ENCODE measurements at regions not wholly inside any gene's neighbourhood (a gene's known extent, or its start where the extent isn't known, plus 50 kb on each side); places are given as distances from the start of the nearest gene placed in this dataset.

DNA sequence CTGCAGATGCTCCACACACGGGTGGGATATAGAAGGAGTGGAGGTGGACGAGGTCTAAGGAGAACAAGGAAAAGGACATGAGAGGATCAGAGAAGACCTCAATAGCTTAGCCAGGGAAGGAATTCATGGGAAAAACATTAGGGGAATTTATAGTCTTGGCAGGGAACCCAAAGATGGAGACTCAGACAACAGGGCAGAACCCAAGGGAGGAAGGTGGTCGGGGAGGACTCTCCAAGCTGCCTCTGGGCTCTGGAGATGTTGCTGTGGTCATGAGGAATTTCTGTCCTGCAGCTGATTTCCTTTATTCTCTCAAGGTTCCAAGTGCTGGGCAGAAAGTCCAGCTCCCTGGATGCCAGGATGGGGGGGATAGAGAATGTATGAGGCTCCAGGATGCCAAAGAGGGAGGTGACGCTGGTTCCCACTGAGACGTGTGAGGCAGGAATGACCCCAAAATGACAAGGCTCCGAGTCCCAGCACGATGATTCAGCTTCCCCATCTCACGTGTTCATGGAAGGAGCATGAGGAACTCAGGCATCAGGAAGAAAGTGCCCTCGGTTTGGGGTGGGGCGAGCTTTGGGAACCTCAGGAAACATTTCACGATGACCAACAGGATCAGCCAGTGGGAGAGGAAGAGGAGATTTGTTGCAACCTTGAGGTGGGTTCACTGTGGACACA lies 57.0 kb upstream of the PPP2R3B start:
- TF ChIP-seq, protein P1, sequence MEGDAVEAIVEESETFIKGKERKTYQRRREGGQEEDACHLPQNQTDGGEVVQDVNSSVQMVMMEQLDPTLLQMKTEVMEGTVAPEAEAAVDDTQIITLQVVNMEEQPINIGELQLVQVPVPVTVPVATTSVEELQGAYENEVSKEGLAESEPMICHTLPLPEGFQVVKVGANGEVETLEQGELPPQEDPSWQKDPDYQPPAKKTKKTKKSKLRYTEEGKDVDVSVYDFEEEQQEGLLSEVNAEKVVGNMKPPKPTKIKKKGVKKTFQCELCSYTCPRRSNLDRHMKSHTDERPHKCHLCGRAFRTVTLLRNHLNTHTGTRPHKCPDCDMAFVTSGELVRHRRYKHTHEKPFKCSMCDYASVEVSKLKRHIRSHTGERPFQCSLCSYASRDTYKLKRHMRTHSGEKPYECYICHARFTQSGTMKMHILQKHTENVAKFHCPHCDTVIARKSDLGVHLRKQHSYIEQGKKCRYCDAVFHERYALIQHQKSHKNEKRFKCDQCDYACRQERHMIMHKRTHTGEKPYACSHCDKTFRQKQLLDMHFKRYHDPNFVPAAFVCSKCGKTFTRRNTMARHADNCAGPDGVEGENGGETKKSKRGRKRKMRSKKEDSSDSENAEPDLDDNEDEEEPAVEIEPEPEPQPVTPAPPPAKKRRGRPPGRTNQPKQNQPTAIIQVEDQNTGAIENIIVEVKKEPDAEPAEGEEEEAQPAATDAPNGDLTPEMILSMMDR (IDR thresholded peaks at IDR 0.05 in 2 of 3, conservative IDR thresholded peaks at IDR 0.05 in 1 of 3; ENCODE audit: borderline replicate concordance in 1 of 3, insufficient read depth in 1 of 3, low read depth in 2 of 3, low read length in 2 of 3): no peak
- TF ChIP-seq EZH2 (IDR thresholded peaks at IDR 0.05): no peak
- no peak for TF ChIP-seq POLR2A (IDR thresholded peaks at IDR 0.05; ENCODE audit: borderline replicate concordance, extremely low read depth, insufficient read depth, insufficient read length)
- no peak for TF ChIP-seq ZFX (IDR thresholded peaks at IDR 0.05)
- TF ChIP-seq, protein P2, sequence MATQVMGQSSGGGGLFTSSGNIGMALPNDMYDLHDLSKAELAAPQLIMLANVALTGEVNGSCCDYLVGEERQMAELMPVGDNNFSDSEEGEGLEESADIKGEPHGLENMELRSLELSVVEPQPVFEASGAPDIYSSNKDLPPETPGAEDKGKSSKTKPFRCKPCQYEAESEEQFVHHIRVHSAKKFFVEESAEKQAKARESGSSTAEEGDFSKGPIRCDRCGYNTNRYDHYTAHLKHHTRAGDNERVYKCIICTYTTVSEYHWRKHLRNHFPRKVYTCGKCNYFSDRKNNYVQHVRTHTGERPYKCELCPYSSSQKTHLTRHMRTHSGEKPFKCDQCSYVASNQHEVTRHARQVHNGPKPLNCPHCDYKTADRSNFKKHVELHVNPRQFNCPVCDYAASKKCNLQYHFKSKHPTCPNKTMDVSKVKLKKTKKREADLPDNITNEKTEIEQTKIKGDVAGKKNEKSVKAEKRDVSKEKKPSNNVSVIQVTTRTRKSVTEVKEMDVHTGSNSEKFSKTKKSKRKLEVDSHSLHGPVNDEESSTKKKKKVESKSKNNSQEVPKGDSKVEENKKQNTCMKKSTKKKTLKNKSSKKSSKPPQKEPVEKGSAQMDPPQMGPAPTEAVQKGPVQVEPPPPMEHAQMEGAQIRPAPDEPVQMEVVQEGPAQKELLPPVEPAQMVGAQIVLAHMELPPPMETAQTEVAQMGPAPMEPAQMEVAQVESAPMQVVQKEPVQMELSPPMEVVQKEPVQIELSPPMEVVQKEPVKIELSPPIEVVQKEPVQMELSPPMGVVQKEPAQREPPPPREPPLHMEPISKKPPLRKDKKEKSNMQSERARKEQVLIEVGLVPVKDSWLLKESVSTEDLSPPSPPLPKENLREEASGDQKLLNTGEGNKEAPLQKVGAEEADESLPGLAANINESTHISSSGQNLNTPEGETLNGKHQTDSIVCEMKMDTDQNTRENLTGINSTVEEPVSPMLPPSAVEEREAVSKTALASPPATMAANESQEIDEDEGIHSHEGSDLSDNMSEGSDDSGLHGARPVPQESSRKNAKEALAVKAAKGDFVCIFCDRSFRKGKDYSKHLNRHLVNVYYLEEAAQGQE (IDR thresholded peaks at IDR 0.05; ENCODE audit: low read depth): no peak
- no peak for TF ChIP-seq ZBTB33 (IDR thresholded peaks at IDR 0.05; ENCODE audit: extremely low read depth, insufficient replicate concordance, low read length)
- TF ChIP-seq FOSL1 (IDR thresholded peaks at IDR 0.05; ENCODE audit: low read depth): no peak
- TF ChIP-seq YY1 (IDR thresholded peaks at IDR 0.05; ENCODE audit: extremely low read depth, insufficient replicate concordance, low read depth, low read length): no peak
- no peak for TF ChIP-seq ZNF274 (IDR thresholded peaks at IDR 0.05; ENCODE audit: low read depth, low read length)
- TF ChIP-seq, protein P3, sequence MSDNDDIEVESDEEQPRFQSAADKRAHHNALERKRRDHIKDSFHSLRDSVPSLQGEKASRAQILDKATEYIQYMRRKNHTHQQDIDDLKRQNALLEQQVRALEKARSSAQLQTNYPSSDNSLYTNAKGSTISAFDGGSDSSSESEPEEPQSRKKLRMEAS (IDR thresholded peaks at IDR 0.05): no peak
- TF ChIP-seq SP1 (IDR thresholded peaks at IDR 0.05; ENCODE audit: low read depth): no peak
- no peak for TF ChIP-seq SRF (IDR thresholded peaks at IDR 0.05; ENCODE audit: low read depth)
- TF ChIP-seq JUND (IDR thresholded peaks at IDR 0.05): no peak
- TF ChIP-seq TCF7L2 (IDR thresholded peaks at IDR 0.05; ENCODE audit: borderline replicate concordance, extremely low read depth, insufficient read depth, insufficient read length): no peak
